Omental fat pad (tissue), 3 donors: ENCODE measurements at regions not wholly inside any gene's neighbourhood (a gene's known extent, or its start where the extent isn't known, plus 50 kb on each side); places are given as distances from the start of the nearest gene placed in this dataset.

Source experiments
- ATAC-seq: fragments of 150-250 bp; one replicate; pipeline ENCODE4 v1.9.1; 2016; ENCODE audit warnings: mild to moderate bottlenecking, moderate library complexity; ENCODE audit not compliant: low FRiP score
- DNase-seq: peaks from one replicate; pipeline ENCODE4 v3.0.0-alpha.2; 2019; ENCODE audit warnings: low spot score
- TF ChIP-seq, protein P1 (sequence below), 3 donors: fragments of 450-650 bp; IDR thresholded peaks; one replicate each; pipeline ENCODE4 v1.5.1; 2016 to 2017; ENCODE audit warnings: antibody characterized with exemption in 3 of 3, mild to moderate bottlenecking in 3 of 3, moderate library complexity in 2 of 3

DNA sequence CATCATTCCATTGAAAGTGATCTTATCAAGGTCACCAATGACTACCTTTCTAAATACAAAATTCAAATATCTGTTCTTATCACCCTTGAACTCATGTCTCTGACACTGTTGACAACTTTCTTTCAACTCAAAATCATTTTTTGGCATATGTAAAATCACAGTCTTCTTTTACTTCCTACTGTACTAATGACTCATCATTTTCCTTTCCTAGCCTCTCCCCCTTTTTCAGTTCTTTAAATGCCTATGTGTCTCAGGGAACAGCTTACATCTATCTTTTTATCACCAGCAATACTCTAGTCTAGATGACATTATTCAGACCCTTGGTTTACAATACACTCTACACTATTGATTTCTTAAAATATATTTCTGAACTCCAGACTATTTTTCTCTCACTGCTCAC lies 2220.7 kb upstream of the RAG2 start:
- ATAC-seq (no peak), DNase-seq (no peak)
- TF ChIP-seq, protein P1, sequence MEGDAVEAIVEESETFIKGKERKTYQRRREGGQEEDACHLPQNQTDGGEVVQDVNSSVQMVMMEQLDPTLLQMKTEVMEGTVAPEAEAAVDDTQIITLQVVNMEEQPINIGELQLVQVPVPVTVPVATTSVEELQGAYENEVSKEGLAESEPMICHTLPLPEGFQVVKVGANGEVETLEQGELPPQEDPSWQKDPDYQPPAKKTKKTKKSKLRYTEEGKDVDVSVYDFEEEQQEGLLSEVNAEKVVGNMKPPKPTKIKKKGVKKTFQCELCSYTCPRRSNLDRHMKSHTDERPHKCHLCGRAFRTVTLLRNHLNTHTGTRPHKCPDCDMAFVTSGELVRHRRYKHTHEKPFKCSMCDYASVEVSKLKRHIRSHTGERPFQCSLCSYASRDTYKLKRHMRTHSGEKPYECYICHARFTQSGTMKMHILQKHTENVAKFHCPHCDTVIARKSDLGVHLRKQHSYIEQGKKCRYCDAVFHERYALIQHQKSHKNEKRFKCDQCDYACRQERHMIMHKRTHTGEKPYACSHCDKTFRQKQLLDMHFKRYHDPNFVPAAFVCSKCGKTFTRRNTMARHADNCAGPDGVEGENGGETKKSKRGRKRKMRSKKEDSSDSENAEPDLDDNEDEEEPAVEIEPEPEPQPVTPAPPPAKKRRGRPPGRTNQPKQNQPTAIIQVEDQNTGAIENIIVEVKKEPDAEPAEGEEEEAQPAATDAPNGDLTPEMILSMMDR (IDR thresholded peaks at IDR 0.05) = no peak

DNA sequence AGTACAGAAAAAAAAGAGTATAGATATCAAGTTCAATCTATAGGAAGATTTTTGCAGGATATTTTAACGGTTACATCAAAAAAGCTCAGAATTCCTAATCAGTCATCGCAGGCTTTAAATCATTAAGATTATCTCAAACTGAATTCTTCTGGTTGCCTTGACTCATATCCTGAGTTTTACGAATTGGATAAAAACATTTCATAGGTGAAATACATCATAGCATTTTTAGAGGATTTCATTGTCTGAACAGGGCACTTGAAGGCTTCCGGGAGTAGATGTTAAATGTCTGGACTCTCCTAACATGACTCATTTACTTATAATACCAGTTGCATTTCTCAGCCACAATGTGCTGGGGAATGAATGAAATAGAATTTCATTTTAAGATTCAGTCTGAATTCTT lies 2216.6 kb upstream of the RAG2 start:
- TF ChIP-seq, protein P1 (IDR thresholded peaks at IDR 0.05) = no peak
- DNase-seq = no peak
- no peak for ATAC-seq

DNA sequence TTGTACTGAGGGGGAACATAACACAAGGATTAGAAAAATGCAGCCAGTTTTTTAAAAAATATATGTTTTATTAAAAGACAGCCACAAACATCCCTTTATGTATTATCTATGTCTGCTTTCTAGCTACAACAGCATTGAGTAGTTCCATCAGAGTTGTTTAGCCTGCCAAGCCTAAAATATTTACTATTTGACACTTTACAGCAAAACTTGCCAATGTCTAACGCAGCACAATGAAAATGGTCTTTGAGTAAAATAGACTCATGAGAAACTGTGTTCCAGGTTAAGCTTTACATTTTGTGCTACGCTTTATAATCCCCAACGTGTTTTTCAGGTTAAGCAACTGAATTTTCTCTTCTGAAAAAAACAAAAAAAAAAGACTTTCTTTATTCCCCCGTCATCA lies 2211.5 kb upstream of the RAG2 start:
- TF ChIP-seq, protein P1 (IDR thresholded peaks at IDR 0.05) = no peak
- DNase-seq (no peak), ATAC-seq (no peak)

DNA sequence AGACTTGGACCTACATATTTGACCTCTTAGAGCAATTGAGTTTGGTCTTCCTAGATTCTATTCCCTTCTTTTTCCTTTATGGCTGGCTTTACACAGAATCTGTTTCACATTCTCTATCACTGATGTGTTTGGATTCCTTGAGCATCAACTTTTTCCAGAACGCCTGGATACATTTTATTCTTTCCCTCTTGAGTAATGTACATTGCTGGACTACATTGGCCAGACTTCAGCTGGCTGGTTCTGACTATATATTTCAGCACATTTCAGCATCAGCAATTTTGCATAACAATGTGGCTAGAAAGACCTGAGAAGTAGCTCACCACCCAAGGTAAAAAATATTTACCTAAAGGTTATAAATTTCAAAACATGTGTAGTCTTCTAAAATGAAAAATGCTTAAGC lies 2198.2 kb upstream of the RAG2 start:
- TF ChIP-seq, protein P1 (IDR thresholded peaks at IDR 0.05) = no peak
- no peak for ATAC-seq
- DNase-seq = no peak

DNA sequence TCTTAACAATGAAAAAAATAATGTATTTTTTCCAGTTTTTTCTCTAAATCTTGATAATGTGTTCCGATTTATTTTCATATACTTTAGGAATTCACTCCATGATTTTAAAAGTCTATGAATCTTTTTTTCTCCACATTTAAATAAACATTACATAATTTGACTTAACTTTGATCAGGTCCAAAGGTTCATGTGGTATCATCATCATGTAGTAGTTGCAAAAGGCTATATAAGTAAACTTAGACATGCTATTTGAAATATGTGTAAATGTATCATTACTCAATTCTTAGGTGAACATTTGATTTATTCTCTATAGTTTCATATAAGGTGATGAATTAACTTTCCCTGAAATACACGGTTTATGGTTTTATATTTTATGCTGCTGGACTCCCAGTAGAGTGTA lies 2197.0 kb upstream of the RAG2 start:
- TF ChIP-seq, protein P1 (IDR thresholded peaks at IDR 0.05) = no peak
- DNase-seq (no peak), ATAC-seq (no peak)

DNA sequence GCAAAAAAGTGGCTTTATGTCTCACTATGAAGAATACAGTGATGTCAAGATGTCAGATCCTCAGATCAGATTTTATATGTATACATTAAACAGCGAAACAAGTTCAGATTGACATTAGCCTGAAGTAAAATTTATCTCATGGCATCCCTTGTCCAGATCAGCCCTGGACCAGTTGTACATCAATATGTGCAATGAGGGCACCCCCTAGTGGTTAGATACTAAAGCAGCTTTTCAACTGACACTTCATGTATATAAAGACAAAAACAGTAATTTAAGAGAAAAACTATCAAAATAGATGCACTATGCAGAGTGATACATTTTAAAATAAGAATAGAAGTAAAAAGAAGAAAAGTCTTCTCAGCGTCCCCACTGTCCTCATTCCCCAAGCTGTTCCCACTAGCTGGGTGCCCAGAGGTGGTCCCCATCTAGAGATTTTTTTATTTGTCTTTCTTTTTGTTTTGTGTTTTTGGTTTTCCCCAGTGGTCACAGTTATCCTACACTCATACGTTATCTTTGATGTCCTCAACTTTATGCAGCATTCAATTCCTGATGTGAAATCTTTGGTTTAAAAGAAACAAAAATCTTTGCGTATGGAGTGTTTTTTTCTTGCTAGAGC lies 2193.4 kb upstream of the RAG2 start:
- DNase-seq = no peak
- no peak for ATAC-seq
- TF ChIP-seq, protein P1 (IDR thresholded peaks at IDR 0.05) = no peak

DNA sequence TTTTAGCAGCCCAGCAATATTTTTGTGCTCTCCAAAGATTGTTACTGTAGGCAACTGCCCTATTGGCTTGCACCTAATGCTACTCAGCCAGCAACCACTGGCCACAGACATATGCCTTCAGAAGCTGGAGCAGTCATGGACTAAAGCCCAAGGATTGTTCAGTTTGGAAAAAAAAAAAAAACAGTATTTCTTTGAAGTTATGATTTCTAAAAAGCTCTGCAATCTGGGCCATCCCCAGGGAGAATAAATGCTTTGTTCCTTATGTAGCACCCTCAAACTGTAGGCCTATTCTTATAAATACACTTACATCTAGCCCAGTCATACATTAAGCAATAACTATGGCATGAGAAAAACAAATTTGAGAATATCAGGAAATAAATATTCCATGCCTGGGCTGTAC lies 2190.5 kb upstream of the RAG2 start:
- ATAC-seq = no peak
- no peak for DNase-seq
- TF ChIP-seq, protein P1 (IDR thresholded peaks at IDR 0.05) = no peak
